ES-I3 (cell line): ENCODE measurements at regions not wholly inside any gene's neighbourhood (a gene's known extent, or its start where the extent isn't known, plus 50 kb on each side); places are given as distances from the start of the nearest gene placed in this dataset.
"Not testable (repeated sequence)": the region's sequence is repeated elsewhere in the genome, so short reads cannot be mapped to it uniquely, and the experiment has no call there.

Experiments used
- H3K36me3 ChIP-seq: 2 replicates; pipeline ENCODE4 v1.6.1; 2013; ENCODE audit warnings: mild to moderate bottlenecking, low read length, control low read depth, moderate library complexity; ENCODE audit not compliant: insufficient read depth
- H3K4me1 ChIP-seq: 2 replicates; pipeline ENCODE4 v1.6.1; 2013; ENCODE audit warnings: mild to moderate bottlenecking, control low read depth, low read length; ENCODE audit not compliant: insufficient read depth
- H3K9ac ChIP-seq: 2 replicates; pipeline ENCODE4 v1.6.1; 2013; ENCODE audit warnings: low read depth, mild to moderate bottlenecking, low read length, moderate library complexity
- H3K9me3 ChIP-seq: 2 replicates; pipeline ENCODE4 v1.6.1; 2013; ENCODE audit warnings: mild to moderate bottlenecking, low read length, moderate library complexity; ENCODE audit not compliant: control insufficient read depth, insufficient read depth

- Histone ChIP-seq H3K9me3 (no peaks in the 10 kb centered on the region), H3K9ac (no peak overlapping the region), H3K4me1 (peaks cover 9% of the 10 kb centered on the region; the same call in 1 of the 2 replicates), H3K36me3 (no peaks in the 10 kb centered on the region)
Measured at GRCh38 chr13:86569974-86570373, 770.8 kb upstream of the SLITRK6 start.

GRCh38 chr13:86572115-86572514 is 772.9 kb upstream of the SLITRK6 start:
- Histone ChIP-seq H3K36me3 (no peaks in the 10 kb centered on the region), H3K9me3 (no peaks in the 10 kb centered on the region), H3K4me1 (peaks cover 9% of the 10 kb centered on the region; the same call in 1 of the 2 replicates), H3K9ac (no peak overlapping the region)

GRCh38 chr13:86579662-86580061 is 780.4 kb upstream of the SLITRK6 start:
- Histone ChIP-seq H3K9me3 (no peaks in the 10 kb centered on the region), H3K4me1 (no peaks in the 10 kb centered on the region), H3K9ac (no peak overlapping the region), H3K36me3 (no peaks in the 10 kb centered on the region)

- Histone ChIP-seq H3K4me1 (no peaks in the 10 kb centered on the region), H3K9ac (no peak overlapping the region), H3K36me3 (no peaks in the 10 kb centered on the region), H3K9me3 (no peaks in the 10 kb centered on the region)
Measured at GRCh38 chr13:86581706-86582105, 782.5 kb upstream of the SLITRK6 start.

- H3K9ac ChIP-seq: no peak overlapping the region
- no peaks in the 10 kb centered on the region for H3K9me3 ChIP-seq
- H3K4me1 ChIP-seq: no peaks in the 10 kb centered on the region
- no peaks in the 10 kb centered on the region for H3K36me3 ChIP-seq
Measured at GRCh38 chr13:86584301-86584700, 785.1 kb upstream of the SLITRK6 start.

GRCh38 chr13:86585835-86586234 is 786.6 kb upstream of the SLITRK6 start:
- Histone ChIP-seq H3K36me3 (no peaks in the 10 kb centered on the region), H3K9me3 (no peaks in the 10 kb centered on the region), H3K9ac (no peak overlapping the region), H3K4me1 (no peaks in the 10 kb centered on the region)

- H3K9ac ChIP-seq: no peak overlapping the region
- no peaks in the 10 kb centered on the region for H3K4me1 ChIP-seq
- peaks cover 3% of the 10 kb centered on the region; the same call in 1 of the 2 replicates for H3K9me3 ChIP-seq
- no peaks in the 10 kb centered on the region for H3K36me3 ChIP-seq
Measured at GRCh38 chr13:86591862-86592261, 792.6 kb upstream of the SLITRK6 start.

GRCh38 chr13:86601351-86601750 is 802.1 kb upstream of the SLITRK6 start:
- no peaks in the 10 kb centered on the region for H3K9me3 ChIP-seq
- no peaks in the 10 kb centered on the region for H3K4me1 ChIP-seq
- H3K36me3 ChIP-seq: no peaks in the 10 kb centered on the region
- H3K9ac ChIP-seq: no peak overlapping the region

- no peaks in the 10 kb centered on the region for H3K36me3 ChIP-seq
Measured at GRCh38 chr13:86606264-86606663, 807.0 kb upstream of the SLITRK6 start.

GRCh38 chr13:86608701-86609100 is 809.5 kb upstream of the SLITRK6 start:
- Histone ChIP-seq H3K9me3 (no peaks in the 10 kb centered on the region), H3K9ac (no peak overlapping the region), H3K36me3 (no peaks in the 10 kb centered on the region), H3K4me1 (no peaks in the 10 kb centered on the region)

More at GRCh38 chr13:86606264-86606663, 807.0 kb upstream of the SLITRK6 start:
- Histone ChIP-seq H3K4me1 (no peaks in the 10 kb centered on the region), H3K9me3 (no peaks in the 10 kb centered on the region), H3K9ac (no peak overlapping the region)

- Histone ChIP-seq H3K9me3 (no peaks in the 10 kb centered on the region), H3K9ac (no peak overlapping the region), H3K4me1 (no peaks in the 10 kb centered on the region), H3K36me3 (no peaks in the 10 kb centered on the region)
Measured at GRCh38 chr13:86633346-86633745, 834.1 kb upstream of the SLITRK6 start.

- H3K36me3 ChIP-seq, H3K4me1 ChIP-seq, H3K9ac ChIP-seq, H3K9me3 ChIP-seq: not testable (repeated sequence)
Measured at GRCh38 chr13:86651171-86651570, 852.0 kb upstream of the SLITRK6 start.

GRCh38 chr13:86653009-86653408 is 853.8 kb upstream of the SLITRK6 start:
- Histone ChIP-seq H3K9ac (no peak overlapping the region), H3K4me1 (no peaks in the 10 kb centered on the region), H3K9me3 (no peaks in the 10 kb centered on the region; the same call in 1 of the 2 replicates), H3K36me3 (no peaks in the 10 kb centered on the region)

- Histone ChIP-seq H3K9ac (no peak overlapping the region), H3K36me3 (no peaks in the 10 kb centered on the region), H3K9me3 (no peaks in the 10 kb centered on the region; the same call in 1 of the 2 replicates), H3K4me1 (no peaks in the 10 kb centered on the region)
Measured at GRCh38 chr13:86655561-86655960, 856.3 kb upstream of the SLITRK6 start.

GRCh38 chr13:86660090-86660489 is 860.9 kb upstream of the SLITRK6 start:
- Histone ChIP-seq H3K4me1 (no peaks in the 10 kb centered on the region), H3K9ac (no peak overlapping the region), H3K9me3 (no peaks in the 10 kb centered on the region; the same call in 1 of the 2 replicates), H3K36me3 (no peaks in the 10 kb centered on the region)

GRCh38 chr13:86665842-86666241 is 866.6 kb upstream of the SLITRK6 start:
- Histone ChIP-seq H3K9me3 (no peaks in the 10 kb centered on the region), H3K36me3 (no peaks in the 10 kb centered on the region), H3K4me1 (no peaks in the 10 kb centered on the region), H3K9ac (no peak overlapping the region)
